ENCODE measurements at regions not wholly inside any gene's neighbourhood (a gene's known extent, or its start where the extent isn't known, plus 50 kb on each side); places are given as distances from the start of the nearest gene placed in this dataset.

- TF ChIP-seq RAD21 (IDR thresholded peaks at IDR 0.05; ENCODE audit: low read depth) (no peak), POLR2AphosphoS5 (IDR thresholded peaks at IDR 0.05; ENCODE audit: low read depth, low read length) (no peak)
- TF ChIP-seq, protein P1, sequence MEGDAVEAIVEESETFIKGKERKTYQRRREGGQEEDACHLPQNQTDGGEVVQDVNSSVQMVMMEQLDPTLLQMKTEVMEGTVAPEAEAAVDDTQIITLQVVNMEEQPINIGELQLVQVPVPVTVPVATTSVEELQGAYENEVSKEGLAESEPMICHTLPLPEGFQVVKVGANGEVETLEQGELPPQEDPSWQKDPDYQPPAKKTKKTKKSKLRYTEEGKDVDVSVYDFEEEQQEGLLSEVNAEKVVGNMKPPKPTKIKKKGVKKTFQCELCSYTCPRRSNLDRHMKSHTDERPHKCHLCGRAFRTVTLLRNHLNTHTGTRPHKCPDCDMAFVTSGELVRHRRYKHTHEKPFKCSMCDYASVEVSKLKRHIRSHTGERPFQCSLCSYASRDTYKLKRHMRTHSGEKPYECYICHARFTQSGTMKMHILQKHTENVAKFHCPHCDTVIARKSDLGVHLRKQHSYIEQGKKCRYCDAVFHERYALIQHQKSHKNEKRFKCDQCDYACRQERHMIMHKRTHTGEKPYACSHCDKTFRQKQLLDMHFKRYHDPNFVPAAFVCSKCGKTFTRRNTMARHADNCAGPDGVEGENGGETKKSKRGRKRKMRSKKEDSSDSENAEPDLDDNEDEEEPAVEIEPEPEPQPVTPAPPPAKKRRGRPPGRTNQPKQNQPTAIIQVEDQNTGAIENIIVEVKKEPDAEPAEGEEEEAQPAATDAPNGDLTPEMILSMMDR (IDR thresholded peaks at IDR 0.05 in 2 of 3, conservative IDR thresholded peaks at IDR 0.05 in 1 of 3; ENCODE audit: borderline replicate concordance in 1 of 3, insufficient read depth in 1 of 3, low read depth in 2 of 3, low read length in 2 of 3), result no peak
These were observed 567.4 kb upstream of the MKI67 start for GRCh38 chr10:128693493-128694131.
